SK-N-SH treated with all-trans-retinoic acid at 6 μM for 48 hours (cell line): ENCODE measurements at regions not wholly inside any gene's neighbourhood (a gene's known extent, or its start where the extent isn't known, plus 50 kb on each side); places are given as distances from the start of the nearest gene placed in this dataset.

Experiments used
- ATAC-seq: fragments of 200-7000 bp; cut with Tn5 transposase; 3 replicates; pipeline ENCODE4 v1.9.1; 2020; ENCODE audit warnings: mild to moderate bottlenecking, moderate library complexity
- ARNTL ChIP-seq: fragments of 450-650 bp; formaldehyde crosslinking; IDR thresholded peaks from 2 replicates; pipeline ENCODE4 v1.5.0; 2020; ENCODE audit warnings: low read depth, mild to moderate bottlenecking, moderate library complexity, borderline replicate concordance
- BACH2 ChIP-seq: fragments of 250-450 bp; sonication (Bioruptor Pico); IDR thresholded peaks from 2 replicates; pipeline ENCODE4 v1.9.0; 2021; ENCODE audit warnings: mild to moderate bottlenecking, borderline replicate concordance
- ESRRG ChIP-seq: fragments of 250-450 bp; sonication (Bioruptor Pico); IDR thresholded peaks from 2 replicates; pipeline ENCODE4 v1.6.1; 2021; ENCODE audit warnings: mild to moderate bottlenecking
- GLIS3 ChIP-seq: fragments of 250-450 bp; sonication (Bioruptor Pico); IDR thresholded peaks from 2 replicates; pipeline ENCODE4 v1.5.0; 2020; ENCODE audit warnings: mild to moderate bottlenecking, moderate library complexity
- ISL1 ChIP-seq: fragments of 250-450 bp; sonication (Bioruptor Pico); IDR thresholded peaks from 2 replicates; pipeline ENCODE4 v2.1.2; 2022; ENCODE audit warnings: mild to moderate bottlenecking, moderate library complexity
- PPARA ChIP-seq: fragments of 250-450 bp; sonication (Bioruptor Pico); IDR thresholded peaks from 2 replicates; pipeline ENCODE4 v1.5.0; 2020; ENCODE audit warnings: mild to moderate bottlenecking, borderline replicate concordance
- RARB ChIP-seq: fragments of 250-450 bp; sonication (Bioruptor Pico); IDR thresholded peaks from 2 replicates; pipeline ENCODE4 v1.8.0; 2021; ENCODE audit warnings: mild to moderate bottlenecking, moderate library complexity
- SNAI2 ChIP-seq: fragments of 250-450 bp; sonication (Bioruptor Pico); IDR thresholded peaks from 2 replicates; pipeline ENCODE4 v1.5.0; 2020; ENCODE audit warnings: mild to moderate bottlenecking, moderate library complexity
- TCF4 ChIP-seq: fragments of 250-450 bp; sonication (Bioruptor Pico); IDR thresholded peaks from 2 replicates; pipeline ENCODE4 v1.8.0; 2021; ENCODE audit warnings: mild to moderate bottlenecking, moderate library complexity, borderline replicate concordance
- TOX ChIP-seq: fragments of 250-450 bp; sonication (Bioruptor Pico); IDR thresholded peaks from 2 replicates; pipeline ENCODE4 v1.8.0; 2021; ENCODE audit warnings: mild to moderate bottlenecking, moderate library complexity, borderline replicate concordance
- ZC3H10 ChIP-seq: fragments of 250-450 bp; sonication (Bioruptor Pico); IDR thresholded peaks from 2 replicates; pipeline ENCODE4 v1.5.1; 2021; ENCODE audit warnings: mild to moderate bottlenecking, moderate library complexity
- ZFP30 ChIP-seq: fragments of 450-650 bp; formaldehyde crosslinking; IDR thresholded peaks from 2 replicates; pipeline ENCODE4 v1.5.0; 2022; ENCODE audit warnings: mild to moderate bottlenecking, moderate library complexity
- ZNF565 ChIP-seq: fragments of 450-650 bp; formaldehyde crosslinking; conservative IDR thresholded peaks from 2 replicates; pipeline ENCODE4 v1.5.0; 2020; ENCODE audit warnings: low read depth, mild to moderate bottlenecking, moderate library complexity
- ZNF8 ChIP-seq: fragments of 450-650 bp; formaldehyde crosslinking; IDR thresholded peaks from 2 replicates; pipeline ENCODE4 v1.5.0; 2020; ENCODE audit warnings: mild to moderate bottlenecking, moderate library complexity
- TF ChIP-seq, protein P1 (sequence below): fragments of 250-450 bp; sonication (Bioruptor Pico); IDR thresholded peaks from 2 replicates; pipeline ENCODE4 v1.5.1; 2020; ENCODE audit warnings: low read depth, mild to moderate bottlenecking, moderate library complexity
- TF ChIP-seq, protein P2 (sequence below): fragments of 250-450 bp; sonication (Bioruptor Pico); IDR thresholded peaks from 2 replicates; pipeline ENCODE4 v1.5.0; 2020; ENCODE audit warnings: mild to moderate bottlenecking, moderate library complexity
- TF ChIP-seq, protein P3 (sequence below): fragments of 250-450 bp; sonication (Bioruptor Pico); IDR thresholded peaks from 2 replicates; pipeline ENCODE4 v1.8.0; 2021; ENCODE audit warnings: low read depth, mild to moderate bottlenecking, moderate library complexity, borderline replicate concordance
- TF ChIP-seq, protein P4 (sequence below): fragments of 250-450 bp; sonication (Bioruptor Pico); IDR thresholded peaks from 2 replicates; pipeline ENCODE4 v1.5.1; 2021; ENCODE audit warnings: mild to moderate bottlenecking, moderate library complexity
- TF ChIP-seq, protein P5 (sequence below): fragments of 250-450 bp; sonication (Bioruptor Pico); IDR thresholded peaks from 2 replicates; pipeline ENCODE4 v1.8.0; 2020; ENCODE audit warnings: mild to moderate bottlenecking, moderate library complexity, borderline replicate concordance

DNA sequence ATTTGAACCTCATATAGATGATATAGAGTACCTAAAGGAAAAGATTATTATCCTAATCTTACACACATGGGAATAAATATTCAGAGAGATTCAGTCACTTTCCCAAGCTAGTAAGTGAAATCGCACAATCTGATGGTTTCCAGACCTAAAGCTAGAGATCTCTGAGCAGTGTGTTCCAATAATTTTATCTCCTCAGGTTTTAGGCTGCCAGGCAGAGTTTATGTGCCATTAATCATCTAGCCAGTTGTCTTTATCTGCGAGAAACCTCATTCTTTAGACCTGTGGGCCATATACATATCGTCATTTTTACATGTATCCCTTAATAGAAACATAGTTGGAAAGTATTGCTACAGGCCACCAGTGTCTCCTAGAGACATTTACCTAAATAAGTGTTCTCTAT lies 647.2 kb upstream of the STEAP1 start (continued):
- TF ChIP-seq, protein P1, sequence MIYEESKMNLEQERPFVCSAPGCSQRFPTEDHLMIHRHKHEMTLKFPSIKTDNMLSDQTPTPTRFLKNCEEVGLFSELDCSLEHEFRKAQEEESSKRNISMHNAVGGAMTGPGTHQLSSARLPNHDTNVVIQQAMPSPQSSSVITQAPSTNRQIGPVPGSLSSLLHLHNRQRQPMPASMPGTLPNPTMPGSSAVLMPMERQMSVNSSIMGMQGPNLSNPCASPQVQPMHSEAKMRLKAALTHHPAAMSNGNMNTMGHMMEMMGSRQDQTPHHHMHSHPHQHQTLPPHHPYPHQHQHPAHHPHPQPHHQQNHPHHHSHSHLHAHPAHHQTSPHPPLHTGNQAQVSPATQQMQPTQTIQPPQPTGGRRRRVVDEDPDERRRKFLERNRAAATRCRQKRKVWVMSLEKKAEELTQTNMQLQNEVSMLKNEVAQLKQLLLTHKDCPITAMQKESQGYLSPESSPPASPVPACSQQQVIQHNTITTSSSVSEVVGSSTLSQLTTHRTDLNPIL, result 0 out of 2 replicates have a peak, but pooled peaks have one; percentile 23
- TF ChIP-seq ISL1 (CRISPR knock-in tag), result peak; percentile 88
- no peak for TF ChIP-seq ESRRG (CRISPR knock-in tag)
- no peak for TF ChIP-seq RARB (CRISPR knock-in tag)
- TF ChIP-seq TOX (CRISPR knock-in tag), result no peak
- 0 out of 2 replicates have a peak, but pooled peaks have one; percentile 53 for TF ChIP-seq GLIS3 (CRISPR knock-in tag)
- TF ChIP-seq TCF4 (CRISPR knock-in tag), result peak; percentile 39; the same call in 1 of the 2 replicates
- TF ChIP-seq, protein P2, sequence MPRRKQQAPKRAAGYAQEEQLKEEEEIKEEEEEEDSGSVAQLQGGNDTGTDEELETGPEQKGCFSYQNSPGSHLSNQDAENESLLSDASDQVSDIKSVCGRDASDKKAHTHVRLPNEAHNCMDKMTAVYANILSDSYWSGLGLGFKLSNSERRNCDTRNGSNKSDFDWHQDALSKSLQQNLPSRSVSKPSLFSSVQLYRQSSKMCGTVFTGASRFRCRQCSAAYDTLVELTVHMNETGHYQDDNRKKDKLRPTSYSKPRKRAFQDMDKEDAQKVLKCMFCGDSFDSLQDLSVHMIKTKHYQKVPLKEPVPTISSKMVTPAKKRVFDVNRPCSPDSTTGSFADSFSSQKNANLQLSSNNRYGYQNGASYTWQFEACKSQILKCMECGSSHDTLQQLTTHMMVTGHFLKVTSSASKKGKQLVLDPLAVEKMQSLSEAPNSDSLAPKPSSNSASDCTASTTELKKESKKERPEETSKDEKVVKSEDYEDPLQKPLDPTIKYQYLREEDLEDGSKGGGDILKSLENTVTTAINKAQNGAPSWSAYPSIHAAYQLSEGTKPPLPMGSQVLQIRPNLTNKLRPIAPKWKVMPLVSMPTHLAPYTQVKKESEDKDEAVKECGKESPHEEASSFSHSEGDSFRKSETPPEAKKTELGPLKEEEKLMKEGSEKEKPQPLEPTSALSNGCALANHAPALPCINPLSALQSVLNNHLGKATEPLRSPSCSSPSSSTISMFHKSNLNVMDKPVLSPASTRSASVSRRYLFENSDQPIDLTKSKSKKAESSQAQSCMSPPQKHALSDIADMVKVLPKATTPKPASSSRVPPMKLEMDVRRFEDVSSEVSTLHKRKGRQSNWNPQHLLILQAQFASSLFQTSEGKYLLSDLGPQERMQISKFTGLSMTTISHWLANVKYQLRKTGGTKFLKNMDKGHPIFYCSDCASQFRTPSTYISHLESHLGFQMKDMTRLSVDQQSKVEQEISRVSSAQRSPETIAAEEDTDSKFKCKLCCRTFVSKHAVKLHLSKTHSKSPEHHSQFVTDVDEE, result peak; percentile 73

DNA sequence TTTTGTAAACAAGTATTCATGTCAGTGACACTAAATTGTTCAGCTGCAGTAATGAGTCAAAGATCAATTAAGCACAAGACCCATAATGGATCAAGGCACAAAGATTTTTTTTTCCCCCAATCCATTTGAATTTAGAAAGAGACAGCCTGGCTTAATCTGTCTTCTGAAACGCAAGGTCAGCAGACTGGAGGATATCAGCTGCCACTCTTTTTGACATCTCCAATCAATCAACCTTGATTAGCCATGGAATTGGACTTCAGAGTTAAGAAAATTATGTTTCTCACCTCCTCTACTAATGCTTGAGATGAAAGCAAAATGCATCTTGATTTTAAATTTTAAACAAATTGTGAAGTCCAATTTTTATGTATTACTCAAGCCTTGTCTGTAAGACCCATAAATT lies 642.4 kb upstream of the STEAP1 start:
- ATAC-seq, result no peak

More for the DNA sequence above, 642.4 kb upstream of the STEAP1 start:
- TF ChIP-seq TOX (CRISPR knock-in tag) (no peak), ARNTL (CRISPR knock-in tag) (no peak), BACH2 (CRISPR knock-in tag) (no peak), PPARA (CRISPR knock-in tag) (no peak), TCF4 (CRISPR knock-in tag) (no peak), ZNF565 (CRISPR knock-in tag) (no peak), GLIS3 (CRISPR knock-in tag) (no peak), ZNF8 (CRISPR knock-in tag) (no peak), SNAI2 (CRISPR knock-in tag) (no peak), ISL1 (CRISPR knock-in tag) (no peak), ZC3H10 (CRISPR knock-in tag) (no peak), RARB (CRISPR knock-in tag) (no peak), ZFP30 (CRISPR knock-in tag) (no peak), ESRRG (CRISPR knock-in tag) (no peak)
- TF ChIP-seq, protein P3, sequence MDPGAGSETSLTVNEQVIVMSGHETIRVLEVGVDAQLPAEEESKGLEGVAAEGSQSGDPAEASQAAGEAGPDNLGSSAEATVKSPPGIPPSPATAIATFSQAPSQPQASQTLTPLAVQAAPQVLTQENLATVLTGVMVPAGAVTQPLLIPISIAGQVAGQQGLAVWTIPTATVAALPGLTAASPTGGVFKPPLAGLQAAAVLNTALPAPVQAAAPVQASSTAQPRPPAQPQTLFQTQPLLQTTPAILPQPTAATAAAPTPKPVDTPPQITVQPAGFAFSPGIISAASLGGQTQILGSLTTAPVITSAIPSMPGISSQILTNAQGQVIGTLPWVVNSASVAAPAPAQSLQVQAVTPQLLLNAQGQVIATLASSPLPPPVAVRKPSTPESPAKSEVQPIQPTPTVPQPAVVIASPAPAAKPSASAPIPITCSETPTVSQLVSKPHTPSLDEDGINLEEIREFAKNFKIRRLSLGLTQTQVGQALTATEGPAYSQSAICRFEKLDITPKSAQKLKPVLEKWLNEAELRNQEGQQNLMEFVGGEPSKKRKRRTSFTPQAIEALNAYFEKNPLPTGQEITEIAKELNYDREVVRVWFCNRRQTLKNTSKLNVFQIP, result no peak
- TF ChIP-seq, protein P2, result no peak
- TF ChIP-seq, protein P1, result no peak
- TF ChIP-seq, protein P4, sequence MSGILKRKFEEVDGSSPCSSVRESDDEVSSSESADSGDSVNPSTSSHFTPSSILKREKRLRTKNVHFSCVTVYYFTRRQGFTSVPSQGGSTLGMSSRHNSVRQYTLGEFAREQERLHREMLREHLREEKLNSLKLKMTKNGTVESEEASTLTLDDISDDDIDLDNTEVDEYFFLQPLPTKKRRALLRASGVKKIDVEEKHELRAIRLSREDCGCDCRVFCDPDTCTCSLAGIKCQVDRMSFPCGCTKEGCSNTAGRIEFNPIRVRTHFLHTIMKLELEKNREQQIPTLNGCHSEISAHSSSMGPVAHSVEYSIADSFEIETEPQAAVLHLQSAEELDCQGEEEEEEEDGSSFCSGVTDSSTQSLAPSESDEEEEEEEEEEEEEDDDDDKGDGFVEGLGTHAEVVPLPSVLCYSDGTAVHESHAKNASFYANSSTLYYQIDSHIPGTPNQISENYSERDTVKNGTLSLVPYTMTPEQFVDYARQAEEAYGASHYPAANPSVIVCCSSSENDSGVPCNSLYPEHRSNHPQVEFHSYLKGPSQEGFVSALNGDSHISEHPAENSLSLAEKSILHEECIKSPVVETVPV (CRISPR knock-in tag), result no peak
- TF ChIP-seq, protein P5, sequence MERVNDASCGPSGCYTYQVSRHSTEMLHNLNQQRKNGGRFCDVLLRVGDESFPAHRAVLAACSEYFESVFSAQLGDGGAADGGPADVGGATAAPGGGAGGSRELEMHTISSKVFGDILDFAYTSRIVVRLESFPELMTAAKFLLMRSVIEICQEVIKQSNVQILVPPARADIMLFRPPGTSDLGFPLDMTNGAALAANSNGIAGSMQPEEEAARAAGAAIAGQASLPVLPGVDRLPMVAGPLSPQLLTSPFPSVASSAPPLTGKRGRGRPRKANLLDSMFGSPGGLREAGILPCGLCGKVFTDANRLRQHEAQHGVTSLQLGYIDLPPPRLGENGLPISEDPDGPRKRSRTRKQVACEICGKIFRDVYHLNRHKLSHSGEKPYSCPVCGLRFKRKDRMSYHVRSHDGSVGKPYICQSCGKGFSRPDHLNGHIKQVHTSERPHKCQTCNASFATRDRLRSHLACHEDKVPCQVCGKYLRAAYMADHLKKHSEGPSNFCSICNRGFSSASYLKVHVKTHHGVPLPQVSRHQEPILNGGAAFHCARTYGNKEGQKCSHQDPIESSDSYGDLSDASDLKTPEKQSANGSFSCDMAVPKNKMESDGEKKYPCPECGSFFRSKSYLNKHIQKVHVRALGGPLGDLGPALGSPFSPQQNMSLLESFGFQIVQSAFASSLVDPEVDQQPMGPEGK, result no peak
- TF ChIP-seq, all 23 proteins: peak for 0
